Mammary epithelial cell (primary cell): ENCODE measurements at regions not wholly inside any gene's neighbourhood (a gene's known extent, or its start where the extent isn't known, plus 50 kb on each side); places are given as distances from the start of the nearest gene placed in this dataset.

Source experiments
- EZH2 ChIP-seq: IDR thresholded peaks from 2 replicates; pipeline ENCODE4 v1.6.1; 2012; ENCODE audit warnings: low read length, inconsistent platforms, borderline replicate concordance
- TF ChIP-seq, protein P1 (sequence below), 2 donors: IDR thresholded peaks in 1 of 2; conservative IDR thresholded peaks in 1 of 2; 2 replicates each; pipeline ENCODE4 v1.5.1; 2011 to 2012; ENCODE audit warnings: inconsistent platforms in 2 of 2, low read length in 2 of 2, mild to moderate bottlenecking in 2 of 2, control low read depth in 1 of 2, low read depth in 1 of 2; ENCODE audit not compliant: insufficient read depth in 1 of 2; ENCODE audit errors: extremely low read depth in 1 of 2

DNA sequence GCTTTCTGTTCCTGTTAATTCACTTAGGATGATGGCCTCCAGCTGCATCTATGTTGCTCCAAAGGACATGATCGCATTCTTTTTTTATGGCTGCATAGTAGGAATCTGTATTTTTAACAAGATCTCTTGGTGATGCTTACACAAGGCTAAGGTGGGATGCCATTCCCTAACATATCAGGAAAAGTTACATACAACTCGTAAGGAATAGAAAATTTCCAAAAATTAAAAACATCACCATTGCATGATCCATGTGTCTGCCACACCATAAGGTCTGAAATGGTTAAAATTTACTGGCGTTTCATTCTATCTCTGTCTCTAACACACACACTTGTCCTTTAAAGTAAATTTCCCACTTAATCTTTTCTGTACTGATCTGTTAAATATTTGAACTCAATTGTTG is 608.4 kb downstream of the PRELID2 start:
- TF ChIP-seq, protein P1, sequence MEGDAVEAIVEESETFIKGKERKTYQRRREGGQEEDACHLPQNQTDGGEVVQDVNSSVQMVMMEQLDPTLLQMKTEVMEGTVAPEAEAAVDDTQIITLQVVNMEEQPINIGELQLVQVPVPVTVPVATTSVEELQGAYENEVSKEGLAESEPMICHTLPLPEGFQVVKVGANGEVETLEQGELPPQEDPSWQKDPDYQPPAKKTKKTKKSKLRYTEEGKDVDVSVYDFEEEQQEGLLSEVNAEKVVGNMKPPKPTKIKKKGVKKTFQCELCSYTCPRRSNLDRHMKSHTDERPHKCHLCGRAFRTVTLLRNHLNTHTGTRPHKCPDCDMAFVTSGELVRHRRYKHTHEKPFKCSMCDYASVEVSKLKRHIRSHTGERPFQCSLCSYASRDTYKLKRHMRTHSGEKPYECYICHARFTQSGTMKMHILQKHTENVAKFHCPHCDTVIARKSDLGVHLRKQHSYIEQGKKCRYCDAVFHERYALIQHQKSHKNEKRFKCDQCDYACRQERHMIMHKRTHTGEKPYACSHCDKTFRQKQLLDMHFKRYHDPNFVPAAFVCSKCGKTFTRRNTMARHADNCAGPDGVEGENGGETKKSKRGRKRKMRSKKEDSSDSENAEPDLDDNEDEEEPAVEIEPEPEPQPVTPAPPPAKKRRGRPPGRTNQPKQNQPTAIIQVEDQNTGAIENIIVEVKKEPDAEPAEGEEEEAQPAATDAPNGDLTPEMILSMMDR (conservative IDR thresholded peaks at IDR 0.05 in 1 of 2, IDR thresholded peaks at IDR 0.05 in 1 of 2; ENCODE audit: extremely low read depth in 1 of 2, insufficient read depth in 1 of 2, low read depth in 1 of 2, low read length in 2 of 2) = no peak
- TF ChIP-seq EZH2 = no peak
